ENCODE measurements at regions not wholly inside any gene's neighbourhood (a gene's known extent, or its start where the extent isn't known, plus 50 kb on each side); places are given as distances from the start of the nearest gene placed in this dataset.

- no peak for DNase-seq (ENCODE audit: low read depth)
Measured at GRCh38 chr11:11173316-11174025, 179.6 kb downstream of the CSNK2A3 start.

DNA sequence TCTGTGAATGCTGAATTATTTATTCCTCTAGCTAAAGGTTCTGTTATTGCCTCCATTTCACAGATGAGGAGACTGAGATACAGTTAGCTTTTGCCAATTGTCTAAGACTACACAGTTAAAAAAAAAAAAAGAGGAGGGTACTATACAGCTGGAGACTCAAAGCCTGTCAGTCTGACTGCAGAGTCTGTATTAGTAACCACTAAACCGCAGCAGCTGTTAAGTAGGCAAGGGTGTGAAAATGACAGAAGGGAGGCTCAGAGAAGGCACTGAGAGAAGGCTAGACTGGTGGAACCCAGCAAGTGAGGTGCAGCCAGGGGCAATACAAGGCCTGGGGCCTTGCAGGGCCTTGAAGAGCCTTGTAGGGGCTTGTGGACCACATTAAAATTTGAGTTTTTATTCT, 181.2 kb downstream of the CSNK2A3 start:
- no peak for DNase-seq (ENCODE audit: low read depth)

DNA sequence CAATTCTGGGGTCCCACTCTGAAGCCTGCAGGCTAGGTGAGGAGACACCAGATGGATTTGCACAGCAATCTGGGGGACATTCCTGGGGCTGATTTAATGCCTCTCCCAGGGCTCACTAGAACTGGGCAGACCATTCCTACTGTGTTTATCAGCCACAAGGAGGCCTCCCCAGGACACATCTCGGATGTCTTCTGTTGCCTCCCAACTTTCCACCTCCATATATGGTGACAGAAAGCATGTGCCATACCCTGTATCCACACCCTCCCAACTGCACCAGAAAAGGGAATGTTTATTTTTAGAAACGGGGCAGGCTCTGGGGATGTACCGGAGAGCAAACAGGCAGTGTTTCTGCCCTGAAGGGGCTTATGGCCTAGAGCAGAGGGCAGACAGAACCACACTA, 181.8 kb downstream of the CSNK2A3 start:
- no peak for DNase-seq (ENCODE audit: low read depth)

GRCh38 chr11:11170352-11171084, 182.5 kb downstream of the CSNK2A3 start:
- no peak for DNase-seq (ENCODE audit: low read depth)

DNA sequence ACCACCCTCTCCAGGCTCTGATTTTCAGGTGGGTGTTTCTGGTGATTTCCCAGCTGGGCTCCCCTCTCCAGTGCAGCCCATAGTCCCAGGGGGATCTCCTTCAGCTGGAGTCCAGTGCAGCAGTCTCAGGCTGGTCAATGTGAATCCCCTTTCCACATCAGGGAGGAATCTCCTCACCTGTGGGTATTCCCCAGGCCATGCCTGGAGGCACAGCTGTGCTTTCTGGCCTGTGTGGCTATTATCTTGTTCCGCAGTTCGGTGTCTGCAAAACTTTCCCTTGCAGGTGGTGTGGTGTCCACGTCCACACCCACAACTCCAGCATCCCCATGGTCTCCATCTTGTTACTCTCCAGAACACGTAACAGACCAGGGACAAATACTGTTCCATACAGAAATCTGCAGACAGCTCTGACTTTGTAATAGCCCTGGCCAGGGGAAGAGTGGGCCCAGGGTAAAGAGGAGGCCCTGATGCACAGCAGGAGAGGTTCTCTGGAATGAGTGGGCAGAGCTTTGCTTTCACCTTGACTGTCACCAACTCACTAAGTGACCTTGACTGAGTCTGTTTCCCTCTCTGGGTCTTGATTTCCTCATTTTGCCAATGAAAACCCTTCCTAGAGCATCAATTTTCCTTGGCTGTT, 183.2 kb downstream of the CSNK2A3 start:
- no peak for DNase-seq (ENCODE audit: low read depth)

- no peak for DNase-seq (ENCODE audit: low read depth)
Measured at GRCh38 chr11:11167806-11168205, 185.2 kb downstream of the CSNK2A3 start.

DNA sequence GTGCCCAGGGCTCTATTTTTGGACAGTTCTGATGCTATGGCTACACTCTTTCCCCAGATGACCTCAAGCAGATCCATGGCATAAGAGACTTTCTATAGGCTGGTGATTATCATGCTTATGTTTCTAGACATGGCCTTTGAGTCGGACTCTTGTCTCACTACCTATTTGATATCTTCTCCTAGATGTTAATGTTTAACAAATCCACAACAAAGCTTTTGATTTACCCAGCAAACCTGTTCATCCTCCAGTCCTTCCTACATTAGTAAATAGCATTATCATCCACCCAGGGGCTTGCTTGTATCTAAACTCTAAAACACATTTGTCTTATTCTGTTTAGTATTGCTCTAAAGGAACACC, 188.7 kb downstream of the CSNK2A3 start:
- DNase-seq (ENCODE audit: low read depth) = no peak

DNA sequence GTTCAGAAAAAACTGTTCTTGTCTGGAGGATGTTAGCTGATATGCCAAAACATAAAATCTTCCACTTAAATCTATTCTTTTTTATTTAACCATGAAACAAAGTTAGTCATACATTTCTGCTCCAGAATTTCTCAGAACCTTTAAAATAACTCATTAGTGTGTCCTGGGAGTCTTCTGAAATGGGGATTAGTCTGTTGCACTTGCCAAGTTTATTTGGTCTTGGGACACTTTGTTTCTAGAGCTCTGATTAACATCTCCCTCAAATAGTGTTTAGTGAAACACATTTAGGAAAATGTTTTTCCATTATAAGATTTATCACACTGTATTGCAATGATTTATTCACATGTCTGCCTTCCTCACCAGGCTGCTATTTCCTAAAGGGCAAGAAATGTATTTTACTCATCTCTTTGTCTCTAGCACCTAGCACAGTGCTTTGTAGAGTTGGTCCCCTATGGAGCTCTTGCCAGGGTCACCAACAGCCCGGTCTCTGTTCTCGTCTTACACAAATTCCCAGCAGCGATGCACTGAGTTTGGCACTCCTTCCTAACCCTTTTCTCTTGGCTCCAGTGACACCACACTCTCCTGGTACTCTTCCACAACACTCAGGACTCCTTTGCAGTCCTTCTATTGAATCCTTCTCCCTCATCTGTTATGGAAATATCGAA, 189.2 kb downstream of the CSNK2A3 start:
- no peak for DNase-seq (ENCODE audit: low read depth)

DNA sequence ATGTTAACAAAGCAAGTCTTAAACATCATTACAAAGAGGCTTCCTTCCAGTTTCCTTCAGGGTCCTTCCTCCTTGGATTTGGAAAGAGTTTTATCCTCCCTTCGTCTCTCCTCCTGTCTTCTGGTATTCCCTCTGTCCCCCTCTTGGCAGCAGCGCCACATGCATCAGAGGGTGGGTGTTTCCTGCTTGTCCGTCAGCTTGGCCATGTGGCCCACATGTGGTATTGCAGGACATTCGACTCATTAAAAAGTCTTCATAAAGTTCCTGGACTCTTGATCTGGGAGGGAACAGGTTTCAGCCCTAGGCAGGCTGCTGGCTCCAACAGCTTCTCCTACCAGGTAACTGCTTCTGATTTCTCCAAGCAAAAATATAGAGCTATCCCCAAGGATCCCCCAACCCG, 189.8 kb downstream of the CSNK2A3 start:
- no peak for DNase-seq (ENCODE audit: low read depth)

- DNase-seq (ENCODE audit: low read depth) = peak; percentile 18
Measured at GRCh38 chr11:11157185-11157584, 195.9 kb downstream of the CSNK2A3 start.

GRCh38 chr11:11155962-11156815, 196.9 kb downstream of the CSNK2A3 start:
- no peak for DNase-seq (ENCODE audit: low read depth)

GRCh38 chr11:11152877-11153276, 200.2 kb downstream of the CSNK2A3 start:
- DNase-seq (ENCODE audit: low read depth) = no peak

DNA sequence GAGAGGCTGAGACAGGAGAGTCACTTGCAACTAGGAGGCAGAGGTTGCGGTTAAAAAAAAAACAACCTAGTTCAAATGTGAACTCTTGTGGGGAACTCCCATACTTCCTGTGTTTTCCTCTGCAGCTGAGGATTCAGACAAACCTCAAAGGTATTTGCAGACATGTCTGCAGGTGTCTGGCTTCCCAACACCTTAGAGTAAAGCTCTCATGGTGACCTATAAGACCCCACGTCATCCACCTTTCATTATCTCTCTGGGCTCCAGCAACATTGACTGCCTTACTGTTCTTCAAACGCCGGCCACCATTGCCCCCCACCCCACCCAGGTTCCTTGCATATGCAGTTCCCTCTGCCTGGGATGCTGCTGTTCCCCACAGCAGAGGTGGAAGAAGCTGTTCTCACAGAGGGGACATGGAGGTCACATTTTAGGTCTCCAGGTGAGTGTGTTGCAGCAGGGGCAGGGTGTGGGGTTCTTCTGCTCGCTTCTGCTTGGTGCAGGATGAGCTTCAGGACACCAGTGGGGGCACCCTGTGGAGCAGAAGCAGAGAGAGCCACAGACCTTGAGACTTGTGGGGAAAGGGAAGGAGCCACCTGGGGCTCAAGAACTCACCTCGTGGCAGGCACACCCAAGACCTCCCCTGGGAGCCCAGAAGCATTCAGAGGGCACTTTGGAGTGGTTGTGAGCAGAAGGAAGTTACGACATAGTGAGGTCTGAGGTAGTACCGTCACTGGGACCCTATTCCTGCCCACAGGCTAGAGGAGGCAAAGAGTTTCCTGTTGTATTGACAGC, 203.2 kb downstream of the CSNK2A3 start:
- DNase-seq (ENCODE audit: low read depth) = no peak

GRCh38 chr11:11148596-11148995, 204.5 kb downstream of the CSNK2A3 start:
- no peak for DNase-seq (ENCODE audit: low read depth)

DNA sequence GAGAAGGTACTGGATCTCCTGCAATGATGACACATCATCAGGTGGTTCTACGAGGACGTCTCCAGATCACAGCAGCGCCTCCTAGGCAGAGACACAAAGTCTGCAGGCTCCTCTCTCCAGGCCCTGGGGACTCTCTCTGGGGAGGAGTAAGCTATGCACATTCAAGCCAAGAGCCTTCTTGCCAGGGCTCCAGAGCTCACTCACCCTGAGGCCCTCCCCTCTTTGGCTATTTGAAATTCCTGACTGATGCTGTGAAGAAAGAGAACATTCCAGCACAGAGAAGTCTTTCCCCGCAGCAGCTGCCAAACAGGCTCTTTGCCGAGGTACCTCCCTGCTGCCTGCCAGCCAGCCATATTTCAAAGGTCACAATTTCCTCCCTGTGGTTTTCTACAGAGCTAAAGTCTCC, 204.9 kb downstream of the CSNK2A3 start:
- DNase-seq (ENCODE audit: low read depth) = peak; percentile 67

DNA sequence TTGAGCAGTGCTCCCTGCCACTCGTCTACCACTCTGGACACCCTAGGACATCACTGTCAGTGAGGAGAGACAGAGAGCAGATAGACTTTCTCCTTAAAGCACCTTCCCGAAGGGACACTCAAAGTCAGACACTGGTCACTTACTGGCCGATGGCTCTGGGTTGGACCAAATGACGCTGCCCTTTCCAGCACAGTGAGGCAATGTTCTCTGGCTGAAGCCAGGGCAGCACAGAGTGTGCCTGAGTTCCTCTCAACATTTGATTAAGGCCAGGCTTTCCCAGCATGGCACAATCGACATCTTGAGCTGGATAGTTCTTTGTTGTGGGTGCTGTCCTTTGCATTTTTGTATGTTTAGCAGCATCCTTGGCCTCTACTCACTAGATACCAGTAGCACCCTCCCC, 206.2 kb downstream of the CSNK2A3 start:
- DNase-seq (ENCODE audit: low read depth) = no peak

GRCh38 chr11:11143849-11144248, 209.2 kb downstream of the CSNK2A3 start:
- DNase-seq (ENCODE audit: low read depth) = no peak

DNA sequence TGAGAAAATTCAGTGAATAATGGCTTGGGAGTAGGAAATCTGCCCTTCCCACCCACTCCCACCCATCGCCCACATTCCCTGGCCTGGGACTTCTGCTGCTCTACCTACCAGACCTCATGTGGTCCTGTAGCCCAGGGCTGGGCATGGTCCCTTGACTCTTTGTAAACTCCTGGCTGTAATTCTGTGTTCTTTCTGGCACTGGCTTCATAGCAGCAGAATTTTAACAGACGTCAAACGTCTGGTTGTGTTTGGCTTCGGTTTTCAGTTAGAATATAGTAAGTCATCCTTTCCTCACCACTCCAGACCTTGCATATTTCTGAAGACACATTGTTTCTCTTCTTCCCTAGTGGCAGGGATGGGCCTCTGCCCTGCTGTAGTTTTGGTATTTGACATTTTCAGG, 210.6 kb downstream of the CSNK2A3 start:
- no peak for DNase-seq (ENCODE audit: low read depth)

DNA sequence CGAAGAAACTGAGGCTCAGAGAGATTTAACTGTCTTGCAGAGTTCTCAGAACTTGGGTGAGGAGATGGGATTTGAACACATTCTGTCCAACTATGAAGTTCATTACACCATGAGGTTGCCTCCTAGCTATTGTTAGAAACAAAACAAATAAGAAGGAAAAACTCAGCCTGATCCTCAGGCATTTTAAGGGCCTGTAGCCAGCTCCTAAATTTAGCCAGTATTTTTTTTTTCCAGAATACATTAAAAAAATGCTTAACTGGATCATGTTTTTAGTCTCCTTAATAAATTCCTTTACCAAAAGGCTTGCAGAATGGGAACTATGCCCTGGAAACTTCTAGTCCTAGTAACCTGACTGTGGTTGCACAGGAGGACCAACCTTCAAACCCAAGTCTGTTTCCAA, 212.0 kb downstream of the CSNK2A3 start:
- DNase-seq (ENCODE audit: low read depth) = no peak

GRCh38 chr11:11140510-11140909, 212.5 kb downstream of the CSNK2A3 start:
- DNase-seq (ENCODE audit: low read depth) = no peak

DNA sequence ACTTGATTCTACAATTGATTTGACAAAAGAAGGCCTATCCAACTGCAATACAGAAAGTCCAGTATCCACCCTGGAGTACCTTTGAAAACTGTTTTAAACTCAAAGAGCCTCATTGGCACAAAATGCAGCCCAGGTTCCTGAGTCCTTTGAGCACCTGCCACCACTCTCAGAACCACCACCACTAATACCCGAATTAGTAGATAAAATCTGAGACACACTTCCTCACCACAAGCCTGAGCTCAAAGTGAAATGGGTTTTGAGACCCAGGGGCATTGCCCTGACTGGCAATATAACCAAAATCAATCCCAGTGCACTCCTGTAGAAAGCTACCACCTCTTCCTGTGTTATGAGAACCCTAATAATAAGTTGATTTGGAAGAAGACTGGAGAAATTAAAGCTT, 215.7 kb downstream of the CSNK2A3 start:
- DNase-seq (ENCODE audit: low read depth) = no peak
